HG03575 (cell line): ENCODE measurements at regions not wholly inside any gene's neighbourhood (a gene's known extent, or its start where the extent isn't known, plus 50 kb on each side); places are given as distances from the start of the nearest gene placed in this dataset.

Experiments used
- ATAC-seq: cut with Tn5 transposase; IDR thresholded peaks from one replicate; pipeline ENCODE4 v1.9.1; 2021; ENCODE audit not compliant: unreplicated experiment, insufficient number of reproducible peaks, low FRiP score; ENCODE audit errors: extremely low read depth

DNA sequence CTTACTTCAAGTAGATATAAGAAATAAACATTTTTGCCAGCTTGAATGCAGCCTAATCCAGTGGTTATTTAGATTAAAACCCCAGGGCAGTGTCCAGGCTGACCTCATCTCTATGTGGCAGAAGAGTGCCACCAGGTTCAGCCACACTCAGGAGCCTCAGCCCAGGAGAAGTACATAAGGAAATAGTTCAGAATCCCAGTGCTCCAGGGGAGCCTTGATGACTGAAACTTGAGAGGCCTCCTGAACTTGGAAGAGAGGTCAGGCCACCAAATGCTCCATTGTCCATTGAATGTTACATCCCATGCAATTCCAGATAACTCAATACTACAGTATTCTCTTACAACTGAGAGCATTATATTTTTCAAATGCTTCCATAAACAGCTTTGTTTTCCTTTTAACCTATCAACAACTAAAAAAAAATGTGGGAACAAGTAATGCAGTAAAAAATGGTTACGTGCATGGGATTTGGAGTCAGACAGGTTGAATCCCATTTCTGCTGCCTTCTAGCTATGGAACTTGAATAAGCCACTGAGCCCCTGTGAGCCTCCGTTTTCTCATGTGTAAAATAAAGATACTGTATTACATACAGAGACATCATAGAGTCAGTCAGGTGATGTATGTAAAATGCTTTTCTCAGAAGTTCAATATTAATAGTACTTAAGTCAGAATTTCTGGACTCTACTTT is 248.0 kb downstream of the PLPP3 start:
- no peak for ATAC-seq

DNA sequence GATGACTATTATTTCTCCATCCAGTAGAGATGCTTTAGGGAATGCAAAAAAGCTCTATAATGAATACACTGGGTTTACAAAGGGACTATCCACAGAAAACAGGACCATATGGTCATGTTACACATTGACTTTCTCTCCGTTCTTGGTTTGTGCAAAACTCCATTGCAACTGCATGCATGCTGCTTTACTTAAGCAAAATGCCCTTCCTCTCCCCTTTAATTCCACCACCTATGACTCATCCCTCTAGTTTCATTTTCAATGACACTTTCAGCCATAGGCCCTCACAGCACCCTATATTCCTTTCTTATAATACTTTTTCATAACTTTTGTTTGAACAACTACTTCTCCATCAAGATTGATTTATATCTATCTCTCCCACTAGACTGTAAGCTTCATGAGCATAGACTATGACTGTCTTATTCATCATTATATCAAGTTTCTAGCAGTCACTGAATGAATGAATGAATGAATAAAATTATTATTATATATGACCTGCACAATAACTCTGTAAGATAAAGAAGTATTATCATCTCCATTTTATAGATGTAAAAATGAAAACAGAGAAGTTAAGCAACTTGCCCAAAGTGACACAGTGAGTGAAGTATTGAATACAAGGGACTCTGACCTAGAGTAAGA is 248.9 kb downstream of the PLPP3 start:
- ATAC-seq: peak; percentile 94

DNA sequence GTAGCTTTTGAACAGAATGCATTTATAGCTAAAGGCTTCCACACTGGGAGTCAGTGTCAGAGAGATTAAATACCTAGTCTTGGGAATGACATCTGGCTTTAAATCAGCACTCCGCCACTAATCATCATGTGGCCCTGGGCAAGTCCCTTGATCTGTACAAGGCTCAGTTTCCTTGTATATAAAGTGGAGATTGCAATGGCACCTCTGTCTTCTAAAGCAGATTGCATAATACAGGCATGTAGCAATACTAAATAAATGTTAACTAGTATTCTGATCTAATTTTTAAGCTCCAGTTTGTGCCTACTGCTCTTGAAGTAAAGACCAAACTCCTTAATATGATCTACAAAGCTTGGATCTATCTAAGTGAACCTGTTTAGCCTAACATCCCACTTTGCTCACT is 249.4 kb downstream of the PLPP3 start:
- no peak for ATAC-seq

DNA sequence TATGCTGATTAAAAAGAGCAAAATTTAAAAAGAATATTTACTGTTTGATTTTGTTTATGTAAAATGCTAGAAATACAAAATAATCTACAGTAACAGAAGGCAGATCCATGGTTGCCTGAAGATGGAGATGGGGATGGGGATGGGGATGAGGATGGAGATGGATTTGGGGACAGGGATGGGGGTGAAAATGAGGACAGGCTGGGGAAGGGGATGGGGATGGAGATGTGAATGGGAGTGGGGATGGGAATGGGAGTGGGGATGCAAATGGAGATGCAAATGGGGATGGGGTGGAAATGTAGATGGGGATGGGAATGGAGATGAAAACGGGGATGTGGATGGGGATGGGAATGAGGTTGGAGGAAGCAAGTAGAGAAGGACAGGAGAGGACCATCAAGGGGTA is 252.2 kb downstream of the PLPP3 start:
- ATAC-seq: no peak

DNA sequence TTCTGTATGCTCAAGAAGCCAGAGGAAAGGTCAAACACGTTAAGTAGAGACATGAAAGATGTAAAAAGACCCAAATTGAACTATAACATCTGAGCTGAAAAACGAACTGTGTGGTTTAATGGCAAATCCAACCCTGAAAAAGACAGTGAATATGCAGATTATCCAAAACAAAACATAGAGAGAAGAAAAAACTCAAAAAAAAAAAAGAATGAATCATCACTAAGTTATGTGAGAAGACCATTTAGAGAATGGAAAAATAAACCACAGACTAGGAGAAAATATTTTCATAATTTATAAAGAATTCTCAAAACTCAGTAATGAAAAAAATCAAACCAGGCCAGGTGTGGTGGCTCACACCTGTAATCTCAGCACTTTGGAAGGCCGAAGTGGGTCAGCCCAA is 253.3 kb downstream of the PLPP3 start:
- no peak for ATAC-seq

DNA sequence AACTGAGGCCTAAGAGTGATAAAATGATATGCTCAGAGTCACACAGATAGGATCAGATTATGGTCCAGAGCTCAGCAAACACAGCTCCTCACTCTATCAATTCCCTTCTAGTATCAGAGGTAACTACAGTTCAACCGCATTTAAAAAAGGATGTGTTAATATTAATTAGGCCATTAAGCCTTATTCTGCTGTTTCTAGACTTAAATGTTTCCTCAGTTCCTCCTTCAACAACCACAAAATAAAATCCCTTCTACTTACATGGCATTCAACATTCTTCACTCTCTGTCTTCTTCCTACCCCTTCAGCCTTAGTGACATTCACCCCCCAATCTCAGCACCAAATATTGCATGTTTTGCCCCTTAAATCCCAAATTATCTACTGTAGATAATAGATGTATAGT is 254.9 kb downstream of the PLPP3 start:
- ATAC-seq: no peak

DNA sequence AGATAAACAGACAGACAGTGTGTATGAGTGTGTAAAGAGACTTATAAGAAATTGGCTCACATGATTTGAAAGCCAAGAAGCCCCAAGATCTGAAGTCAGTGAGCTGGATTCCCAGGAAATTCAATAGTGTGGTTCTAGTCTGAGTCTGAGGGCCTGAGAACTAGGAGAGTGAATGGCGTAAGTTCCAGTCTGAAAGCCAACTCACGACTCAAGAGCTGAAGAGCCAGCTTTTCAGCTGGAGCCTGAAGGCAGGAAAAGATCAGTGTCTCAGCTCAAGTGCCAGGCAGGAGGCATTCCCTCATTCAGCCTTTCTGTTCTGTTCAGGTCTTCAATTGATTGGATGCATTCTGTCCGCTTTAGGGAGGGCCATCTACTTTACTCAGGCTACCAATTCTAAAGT is 257.2 kb downstream of the PLPP3 start:
- ATAC-seq: no peak

DNA sequence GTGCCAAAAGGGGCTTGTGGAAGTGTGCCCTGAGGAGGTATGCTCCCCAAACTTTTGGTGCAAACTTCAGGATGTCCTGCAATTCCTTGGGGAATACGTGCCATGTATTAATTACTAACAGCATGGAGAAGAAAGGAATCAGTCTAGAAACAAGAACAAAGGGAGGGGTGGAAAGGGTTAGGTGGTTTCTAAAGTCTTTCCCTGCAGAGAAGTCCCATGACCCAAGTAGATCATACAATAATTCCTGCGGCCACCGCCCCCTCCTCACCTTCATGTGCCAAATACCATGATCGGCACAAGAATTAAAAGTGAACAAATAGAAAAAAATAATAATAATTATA is 258.2 kb downstream of the PLPP3 start:
- ATAC-seq: no peak

DNA sequence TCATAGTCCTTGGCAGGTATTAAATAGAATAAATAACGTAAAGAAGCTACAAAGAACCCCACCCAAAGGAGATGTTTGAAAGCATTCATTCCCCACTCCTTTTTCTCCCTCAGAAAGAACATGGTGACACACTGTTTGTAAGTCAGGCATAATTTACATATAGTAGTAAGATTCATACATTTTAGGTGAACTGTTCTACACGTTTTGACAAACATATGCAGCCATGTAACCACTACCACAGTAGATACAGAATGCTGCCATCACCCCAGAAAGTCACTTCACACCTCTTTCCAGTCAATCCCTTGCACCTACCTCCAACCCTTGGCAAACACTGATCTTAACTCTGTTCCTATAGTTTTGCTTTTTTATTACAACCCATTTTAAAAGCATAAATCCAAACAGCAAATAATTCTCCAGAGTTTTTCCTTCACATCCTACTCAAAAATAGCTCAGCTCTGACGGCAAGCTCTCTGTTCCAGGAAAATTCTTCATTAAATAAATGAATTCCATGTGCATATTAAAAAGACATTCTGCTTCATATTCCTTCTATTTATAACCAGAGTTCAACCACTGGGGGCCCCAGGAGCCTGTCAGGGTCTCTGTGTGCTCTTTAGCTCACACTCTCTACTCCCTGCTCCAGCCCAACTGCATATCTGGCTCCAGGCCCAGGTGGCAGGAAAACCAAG is 258.8 kb downstream of the PLPP3 start:
- no peak for ATAC-seq

DNA sequence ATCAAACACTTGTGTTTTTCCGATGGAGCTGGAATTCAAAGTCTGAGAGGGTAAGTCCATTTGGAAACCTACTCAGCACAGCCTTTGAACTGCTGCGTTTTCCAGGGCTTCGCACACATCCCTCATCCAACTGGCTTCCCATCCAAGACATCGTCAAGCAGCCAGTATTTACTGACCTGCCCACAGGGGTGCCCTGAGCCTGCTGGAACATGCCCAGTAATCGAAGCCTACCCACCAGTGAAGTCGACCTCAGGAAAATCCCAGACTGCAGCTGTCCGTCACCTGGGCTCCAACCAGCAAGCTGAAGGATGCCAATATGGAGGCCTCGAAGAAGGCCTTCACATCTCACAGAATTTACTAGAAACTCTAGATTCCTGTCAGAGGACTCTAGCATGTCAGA is 261.6 kb downstream of the PLPP3 start:
- ATAC-seq: no peak

DNA sequence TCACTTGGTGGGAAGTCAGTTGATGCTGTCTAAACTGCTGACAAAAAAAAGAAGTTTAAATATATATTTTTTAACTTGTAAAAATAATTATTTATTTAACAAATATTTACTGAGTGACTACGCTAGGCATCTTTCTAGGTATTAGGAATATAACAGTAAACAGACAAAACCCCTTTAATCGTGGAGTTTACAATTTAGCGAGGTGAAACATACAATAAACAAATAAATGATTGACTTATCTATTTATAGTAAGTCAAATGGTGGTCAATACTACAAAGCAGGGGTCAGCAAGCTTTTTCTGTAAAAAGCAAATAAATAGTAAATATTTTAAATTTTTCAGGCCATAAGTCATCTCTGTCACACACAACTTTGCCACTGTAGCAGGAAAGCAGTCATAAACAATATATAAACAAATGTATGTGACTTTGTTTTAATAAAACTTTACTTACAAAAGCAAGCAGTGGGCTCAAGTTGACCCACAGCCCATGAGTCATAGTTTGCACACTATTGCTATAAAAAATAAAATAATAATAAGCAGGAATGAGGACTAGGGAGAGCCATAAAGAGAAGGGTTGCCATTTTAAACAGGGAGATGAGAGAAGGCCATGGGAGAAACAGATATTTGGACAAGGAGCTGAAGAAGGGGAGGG is 263.9 kb downstream of the PLPP3 start:
- ATAC-seq: no peak

DNA sequence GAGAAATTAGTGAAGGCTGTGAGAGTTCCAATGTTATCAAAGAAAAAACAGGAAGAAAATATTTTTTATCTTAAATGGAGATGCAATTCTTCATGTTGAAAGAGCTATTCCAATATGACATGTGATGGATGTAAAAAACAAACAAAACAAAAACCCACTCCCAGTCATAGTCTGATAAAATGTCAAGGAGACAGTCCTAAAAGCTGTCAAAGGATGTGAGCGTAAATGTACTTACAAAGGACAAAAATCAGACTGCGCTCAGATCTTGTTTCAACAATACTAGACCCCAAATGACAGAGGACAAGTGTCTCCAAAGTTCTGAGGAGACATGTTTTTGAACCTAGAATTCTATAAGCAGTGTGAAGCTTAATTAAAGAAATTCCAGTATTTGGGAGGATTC is 265.8 kb downstream of the PLPP3 start:
- no peak for ATAC-seq

DNA sequence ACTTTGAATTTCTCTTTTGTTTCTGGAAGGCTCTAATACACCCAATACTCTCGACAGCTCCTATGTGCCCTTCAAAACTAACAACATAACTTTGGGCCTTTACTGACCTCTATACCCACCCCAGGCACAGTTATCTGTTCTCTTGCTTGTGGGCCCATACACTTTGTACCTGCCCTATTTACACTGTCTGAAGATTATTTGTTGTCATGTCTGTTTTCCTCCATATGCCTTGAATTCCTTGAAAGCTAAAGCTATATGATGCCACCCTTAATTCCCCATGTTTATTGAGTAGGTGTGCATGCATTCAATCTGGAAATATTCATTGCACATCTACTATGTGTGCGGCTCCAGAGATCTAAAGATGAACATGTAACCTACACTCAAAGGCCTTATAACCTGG is 267.6 kb downstream of the PLPP3 start:
- no peak for ATAC-seq

DNA sequence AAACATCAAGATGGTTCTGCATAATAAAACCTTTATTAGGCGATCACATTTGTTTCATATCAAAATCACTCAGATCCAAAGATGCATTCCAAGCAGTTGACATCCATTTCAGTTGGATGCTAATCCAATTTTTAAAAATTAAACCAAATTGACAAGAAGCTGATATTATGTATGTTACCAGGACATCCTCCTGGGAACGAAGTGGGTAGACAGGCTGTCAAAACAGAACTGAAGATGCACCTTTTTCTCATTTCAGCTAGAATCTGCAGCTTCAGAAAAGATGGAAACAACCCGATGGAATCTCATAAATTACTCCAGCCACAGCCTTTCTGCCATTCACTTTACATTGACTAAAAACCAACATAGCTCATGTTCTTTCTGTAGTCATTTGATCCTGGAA is 268.4 kb downstream of the PLPP3 start:
- ATAC-seq: no peak

DNA sequence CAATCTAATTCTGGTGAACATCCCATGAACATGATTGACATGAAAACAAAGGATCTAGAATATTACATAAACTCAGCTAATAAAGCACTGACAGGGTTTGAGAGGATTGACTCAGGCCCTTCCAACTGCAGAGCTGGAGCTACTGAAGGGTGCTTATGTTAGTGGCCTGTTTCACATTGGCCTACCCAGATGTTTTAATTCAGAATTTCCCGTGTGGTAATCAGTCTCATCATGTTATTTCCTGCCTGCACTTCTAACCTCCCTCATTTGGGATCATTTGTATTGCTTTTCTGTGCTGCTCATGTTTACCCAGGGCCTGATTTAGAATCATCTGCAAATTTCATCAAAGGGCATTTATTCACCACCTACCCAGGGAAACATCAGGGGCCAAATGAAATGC is 270.3 kb downstream of the PLPP3 start:
- ATAC-seq: no peak

DNA sequence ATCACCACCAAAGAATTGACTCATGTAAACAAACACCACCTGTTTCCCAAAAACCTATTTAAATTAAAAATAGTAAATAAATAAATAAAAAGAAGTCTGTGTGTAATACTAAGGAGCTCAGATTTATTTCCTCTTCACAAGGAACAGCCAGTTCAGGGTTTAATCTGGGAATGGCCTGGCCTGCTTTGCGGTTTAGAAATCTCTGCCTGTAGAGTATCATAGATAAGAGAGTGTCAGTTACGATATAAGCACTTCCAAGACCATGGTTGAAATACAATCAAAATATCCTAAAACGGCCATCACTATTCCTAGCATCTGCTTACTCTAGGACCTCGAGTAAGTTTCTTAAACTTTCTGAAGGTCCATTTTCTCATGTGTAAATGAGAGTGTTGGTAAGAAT is 274.4 kb downstream of the PLPP3 start:
- no peak for ATAC-seq

DNA sequence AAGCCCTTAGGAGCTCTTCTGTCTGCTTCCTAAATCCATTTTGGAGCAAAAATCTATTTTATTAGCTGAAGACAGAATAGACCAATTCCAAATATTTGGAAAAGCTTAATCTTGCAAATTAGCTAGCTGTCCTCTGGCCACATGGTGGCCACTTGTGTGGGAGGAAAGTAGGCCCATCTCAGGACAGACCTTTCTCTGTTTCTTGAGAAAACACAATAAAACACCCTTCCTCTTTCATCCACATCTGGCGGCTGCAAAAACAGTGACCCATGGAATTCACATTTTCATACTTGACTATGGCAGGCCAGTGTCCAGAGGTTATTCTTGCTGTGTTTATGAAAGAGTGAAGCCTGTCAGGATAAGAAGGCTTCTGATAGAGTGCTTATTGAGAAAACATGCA is 275.6 kb downstream of the PLPP3 start:
- no peak for ATAC-seq

DNA sequence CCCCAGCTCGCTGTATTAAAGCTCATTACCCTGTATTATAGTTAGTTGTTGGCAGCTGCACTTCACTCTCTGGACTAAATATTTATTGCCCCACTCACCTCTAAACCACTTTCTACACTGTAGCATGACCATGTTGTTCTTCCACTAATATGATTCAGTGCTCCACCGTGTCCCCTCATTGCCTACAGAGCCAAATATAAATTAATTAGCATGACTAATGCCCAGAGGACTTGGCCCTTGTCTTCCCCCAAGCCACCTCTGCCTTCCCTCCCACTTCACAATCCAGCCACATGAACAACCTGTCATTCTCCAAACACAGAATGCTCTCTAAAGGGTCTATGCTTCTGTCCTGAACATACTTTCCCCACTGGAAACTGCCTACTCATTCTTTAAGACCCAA is 276.5 kb downstream of the PLPP3 start:
- ATAC-seq: no peak

DNA sequence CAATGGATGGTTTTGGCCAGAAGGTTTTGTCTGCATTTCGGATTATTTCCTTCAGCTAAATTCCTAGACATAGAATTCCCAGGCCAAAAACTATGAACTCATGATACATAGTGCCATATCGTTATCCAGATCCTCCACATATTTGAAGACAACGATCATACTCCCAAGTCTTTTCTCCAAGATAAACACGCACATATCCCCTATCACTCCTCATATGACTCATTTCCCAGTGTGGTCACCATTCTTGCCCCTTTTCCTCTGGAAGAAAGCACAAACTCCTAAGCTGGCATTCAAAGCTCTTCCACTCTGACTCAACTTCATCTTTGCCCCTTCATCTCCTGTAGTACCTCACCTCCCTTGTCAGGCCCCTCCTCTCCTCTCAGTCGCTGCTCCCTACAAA is 277.6 kb downstream of the PLPP3 start:
- ATAC-seq: no peak

DNA sequence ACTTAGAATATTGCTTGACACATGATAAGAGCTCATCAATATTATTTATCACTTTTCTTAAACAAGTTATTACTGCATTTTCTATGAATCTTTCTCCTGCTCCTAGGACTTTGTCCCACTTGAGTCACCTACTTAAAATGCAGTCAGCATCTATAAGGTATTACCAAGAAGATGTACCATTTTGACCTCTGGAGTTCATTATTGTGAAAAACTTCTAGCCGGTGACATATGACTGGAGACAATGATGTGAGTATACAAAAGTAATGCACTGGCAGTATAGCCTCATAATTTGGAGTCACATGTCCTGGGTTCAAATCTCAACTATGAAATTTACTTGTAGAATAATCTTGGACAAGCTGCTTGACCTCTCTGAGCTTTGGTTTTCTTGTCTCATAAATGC is 278.5 kb downstream of the PLPP3 start:
- no peak for ATAC-seq
